ENCODE measurements at regions not wholly inside any gene's neighbourhood (a gene's known extent, or its start where the extent isn't known, plus 50 kb on each side); places are given as distances from the start of the nearest gene placed in this dataset.

GRCh38 chr12:123083661-123084571 is 67.0 kb downstream of the PITPNM2 start:
- CTCF ChIA-PET: interaction anchor here (0.7 kb wide), 1 partner anchor 65 kb away, joined by 3 read pairs; no protein-coding TSS in a partner anchor
- no peak for TF ChIP-seq PKNOX1 (IDR thresholded peaks at IDR 0.05)
- no peak for TF ChIP-seq ELF4 (IDR thresholded peaks at IDR 0.05)
- TF ChIP-seq NFRKB (IDR thresholded peaks at IDR 0.05): no peak
- no peak for TF ChIP-seq FOXM1 (IDR thresholded peaks at IDR 0.05; ENCODE audit: borderline replicate concordance)
- no peak for TF ChIP-seq FOXK2 (IDR thresholded peaks at IDR 0.05)
- no peak for TF ChIP-seq CTBP1 (IDR thresholded peaks at IDR 0.05; ENCODE audit: borderline replicate concordance)
- TF ChIP-seq SUZ12 (IDR thresholded peaks at IDR 0.05): no peak
- DNase-seq (ENCODE audit: extremely low spot score): no peak
- POLR2A ChIA-PET: no interaction called here

- no peak for DNase-seq (ENCODE audit: extremely low spot score)
- CTCF ChIA-PET: no interaction called here
- POLR2A ChIA-PET: no interaction called here
- TF ChIP-seq FOXK2 (IDR thresholded peaks at IDR 0.05): no peak
- no peak for TF ChIP-seq ZNF384 (IDR thresholded peaks at IDR 0.05)
- no peak for TF ChIP-seq NFRKB (IDR thresholded peaks at IDR 0.05)
- TF ChIP-seq BHLHE40 (IDR thresholded peaks at IDR 0.05; ENCODE audit: borderline replicate concordance): no peak
- no peak for TF ChIP-seq CTBP1 (IDR thresholded peaks at IDR 0.05; ENCODE audit: borderline replicate concordance)
- TF ChIP-seq FOXA1 (IDR thresholded peaks at IDR 0.05): no peak
- TF ChIP-seq LEF1 (IDR thresholded peaks at IDR 0.05; ENCODE audit: borderline replicate concordance): no peak
- no peak for TF ChIP-seq TARDBP (IDR thresholded peaks at IDR 0.05)
- no peak for TF ChIP-seq ELF4 (IDR thresholded peaks at IDR 0.05)
- TF ChIP-seq FOXM1 (IDR thresholded peaks at IDR 0.05; ENCODE audit: borderline replicate concordance): no peak
- TF ChIP-seq L3MBTL2 (conservative IDR thresholded peaks at IDR 0.05): no peak
- TF ChIP-seq SP1 (IDR thresholded peaks at IDR 0.05): no peak
- no peak for TF ChIP-seq ARNT (IDR thresholded peaks at IDR 0.05)
- no peak for TF ChIP-seq HDGF (IDR thresholded peaks at IDR 0.05; ENCODE audit: borderline replicate concordance)
- no peak for TF ChIP-seq PKNOX1 (IDR thresholded peaks at IDR 0.05)
- no peak for TF ChIP-seq SUZ12 (IDR thresholded peaks at IDR 0.05)
Observed at GRCh38 chr12:123080634-123081033, 70.3 kb downstream of the PITPNM2 start.

- no peak for DNase-seq (ENCODE audit: extremely low spot score)
- TF ChIP-seq ARNT (IDR thresholded peaks at IDR 0.05) (no peak), SP1 (IDR thresholded peaks at IDR 0.05) (no peak)
- POLR2A ChIA-PET: no interaction called here
- CTCF ChIA-PET: no interaction called here
Observed at GRCh38 chr12:123078531-123079155, 72.2 kb downstream of the PITPNM2 start.

- POLR2A ChIA-PET: no interaction called here
- TF ChIP-seq FOXM1 (IDR thresholded peaks at IDR 0.05; ENCODE audit: borderline replicate concordance) (no peak), CTBP1 (IDR thresholded peaks at IDR 0.05; ENCODE audit: borderline replicate concordance) (no peak), SUZ12 (IDR thresholded peaks at IDR 0.05) (no peak)
- no peak for DNase-seq (ENCODE audit: extremely low spot score)
- CTCF ChIA-PET: no interaction called here
Observed at GRCh38 chr12:123078120-123078465, 72.8 kb downstream of the PITPNM2 start.

- POLR2A ChIA-PET: interaction anchor here (2.0 kb wide), 1 partner anchor 155 kb away, joined by 6 read pairs; the partner anchor contains the start of genes MPHOSPH9 and MTRFR
- CTCF ChIA-PET: interaction anchor here (0.6 kb wide), 1 partner anchor 9 kb away, joined by 3 read pairs; no protein-coding TSS in a partner anchor
- TF ChIP-seq HDGF (IDR thresholded peaks at IDR 0.05; ENCODE audit: borderline replicate concordance): no peak
- no peak for TF ChIP-seq LEF1 (IDR thresholded peaks at IDR 0.05; ENCODE audit: borderline replicate concordance)
- no peak for TF ChIP-seq FOXA1 (IDR thresholded peaks at IDR 0.05)
- TF ChIP-seq ARNT (IDR thresholded peaks at IDR 0.05): no peak
- TF ChIP-seq NFRKB (IDR thresholded peaks at IDR 0.05): no peak
- no peak for TF ChIP-seq BHLHE40 (IDR thresholded peaks at IDR 0.05; ENCODE audit: borderline replicate concordance)
- TF ChIP-seq FOXK2 (IDR thresholded peaks at IDR 0.05): no peak
- TF ChIP-seq TARDBP (IDR thresholded peaks at IDR 0.05): no peak
- no peak for TF ChIP-seq SP1 (IDR thresholded peaks at IDR 0.05)
- no peak for TF ChIP-seq PKNOX1 (IDR thresholded peaks at IDR 0.05)
- no peak for TF ChIP-seq ELF4 (IDR thresholded peaks at IDR 0.05)
- TF ChIP-seq L3MBTL2 (conservative IDR thresholded peaks at IDR 0.05): no peak
- no peak for TF ChIP-seq SUZ12 (IDR thresholded peaks at IDR 0.05)
- TF ChIP-seq FOXM1 (IDR thresholded peaks at IDR 0.05; ENCODE audit: borderline replicate concordance): no peak
- no peak for TF ChIP-seq CTBP1 (IDR thresholded peaks at IDR 0.05; ENCODE audit: borderline replicate concordance)
- TF ChIP-seq ZNF384 (IDR thresholded peaks at IDR 0.05): no peak
- no peak for DNase-seq (ENCODE audit: extremely low spot score)
Observed at GRCh38 chr12:123077298-123078119, 73.4 kb downstream of the PITPNM2 start.

Measured in HEK293T (cell line).